Heart right ventricle (tissue), 16 donors: ENCODE measurements at regions not wholly inside any gene's neighbourhood (a gene's known extent, or its start where the extent isn't known, plus 50 kb on each side); places are given as distances from the start of the nearest gene placed in this dataset.

Source experiments
- ATAC-seq, 8 donors: fragments of 200-7000 bp; cut with Tn5 transposase; one replicate each; pipeline ENCODE4 v1.9.1; 2020; ENCODE audit warnings: mild to moderate bottlenecking in 8 of 8, moderate library complexity in 8 of 8, moderate number of reproducible peaks in 1 of 8
- DNase-seq, 2 donors: peaks; one replicate each; pipeline ENCODE4 v3.0.0-alpha.2; 2020
- H3K27ac ChIP-seq, 10 donors: fragments of 200-600 bp; sonication (generic) in 2 of 10; one replicate each; pipeline versions ENCODE4 v1.5.0 to v1.8.0; 2020 to 2022; ENCODE audit warnings: mild to moderate bottlenecking in 3 of 10
- H3K27me3 ChIP-seq, 7 donors: fragments of 200-600 bp; one replicate each; pipeline ENCODE4 v1.8.0; 2021 to 2022; ENCODE audit warnings: mild to moderate bottlenecking in 2 of 7
- H3K36me3 ChIP-seq, 9 donors: fragments of 200-600 bp; sonication (generic) in 1 of 9; one replicate each; pipeline versions ENCODE4 v1.5.0 to v1.8.0; 2020 to 2022; ENCODE audit warnings: mild to moderate bottlenecking in 2 of 9
- H3K4me1 ChIP-seq, 9 donors: fragments of 200-600 bp; sonication (generic) in 1 of 9; one replicate each; pipeline versions ENCODE4 v1.5.0 to v1.8.0; 2020 to 2022; ENCODE audit warnings: mild to moderate bottlenecking in 4 of 9
- H3K4me3 ChIP-seq, 10 donors: fragments of 200-600 bp; sonication (generic) in 2 of 10; one replicate each; pipeline versions ENCODE4 v1.5.0 to v1.8.0; 2020 to 2022; ENCODE audit warnings: mild to moderate bottlenecking in 7 of 10, moderate library complexity in 2 of 10
- H3K9me3 ChIP-seq, 11 donors: fragments of 200-600 bp in 10 of 11; sonication (generic) in 2 of 11; one replicate each; pipeline versions ENCODE4 v1.5.0 to v1.8.0; 2013 to 2022; ENCODE audit warnings: mild to moderate bottlenecking in 2 of 11, control low read depth in 1 of 11, moderate library complexity in 1 of 11
- WGBS, 2 donors: extraction: QIAGEN DNeasy Blood & Tissue Kit; methylation state at CpG; one replicate each; pipeline ENCODE4 v1.1.7; 2013; ENCODE audit warnings: inconsistent platforms in 1 of 2; 5-methylcytosine and 5-hydroxymethylcytosine counted together
- intact Hi-C, 10 donors: fragments of 100-400 bp; cut with DNase I; formaldehyde crosslinking; loops; one replicate each; pipeline versions ENCODE4 v1.11.1 to v1.14.2; 2022
- TF ChIP-seq, protein P1 (sequence below), 9 donors: fragments of 200-600 bp; sonication (generic) in 2 of 9; IDR thresholded peaks; one replicate each; pipeline versions ENCODE4 v1.5.0 to v1.8.0; 2021 to 2022; ENCODE audit warnings: antibody characterized with exemption in 9 of 9, mild to moderate bottlenecking in 5 of 9, moderate library complexity in 1 of 9
- donor health status: Arrhythmogenic right ventricular cardiomyopathy.
- donor health status: ischemic (EF 13 %, LVEDD 7.1; RV severe dilation, severe dysfunction).
- donor health status: healthy with polysubstance abuse.
- donor health status: DM: no; HTN: yes; CAD: no.
- donor health status: DM: no; HTN: no; CAD: no.
- donor health status: ischemic (EF 25% LVEDD 6.9; RV normal size, moderate dysfunction).
- donor health status: ischemic (EF 25% LVEDD 5.7; RV mildly dilated, moderate dysfunction).
- donor health status: healthy.
- donor health status: DM: yes; HTN: yes; CAD: no.
- donor health status: Ischemic cardiomyopathy.
- donor health status: ischemic (EF 35%, LVEDD 5.7; RV mildly dilated, moderate dysfunction).
- donor health status: nonischemic (EF 11% LVEDD 7.7; RV severe dilation, severe dysfunction).
- donor health status: DM: yes; HTN: yes; CAD: no.
- donor health status: PGD.
- donor health status: ischemic (EF 29% LVEDD 5.4; RV normal size, mild dysfunction).
- donor health status: nonischemic (EF 23%, LVEDD 6.1; RV moderate dilation, normal function).

DNA sequence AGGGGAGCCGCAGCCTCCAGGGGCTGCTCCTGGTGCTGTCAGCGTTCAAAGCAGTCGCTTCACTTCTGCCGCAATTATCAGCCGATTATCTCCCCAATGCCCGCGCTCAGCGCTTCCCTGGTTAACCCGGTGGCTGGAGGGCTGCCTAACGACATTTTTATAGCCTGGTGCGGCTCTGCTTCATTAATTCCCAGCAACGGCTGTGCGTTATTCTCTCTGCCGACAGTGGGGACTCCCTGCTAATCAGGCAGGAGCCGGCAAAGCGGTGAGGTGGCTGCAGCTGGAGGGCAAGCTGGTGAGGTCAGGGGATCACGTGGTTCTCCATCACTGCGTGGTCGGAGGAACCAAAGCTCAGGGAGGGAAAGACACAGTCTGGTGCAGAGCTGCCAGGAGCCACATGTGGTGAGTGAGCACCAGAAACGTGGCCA lies 62.9 kb downstream of the GLRX5 start:
- Histone ChIP-seq H3K36me3 (no peaks in the 10 kb centered on the region), H3K27ac (no peak overlapping the region), H3K9me3 (no peaks in the 10 kb centered on the region), H3K4me1 (peaks cover 0 to 4% (median 0%) of the 10 kb centered on the region in 9 donors), H3K27me3 (peaks cover 0 to 71% (median 37%) of the 10 kb centered on the region in 7 donors), H3K4me3 (no peak overlapping the region)
- DNase-seq (no peak), ATAC-seq (no peak)
- intact Hi-C loops, result no loop called here
- TF ChIP-seq, protein P1, sequence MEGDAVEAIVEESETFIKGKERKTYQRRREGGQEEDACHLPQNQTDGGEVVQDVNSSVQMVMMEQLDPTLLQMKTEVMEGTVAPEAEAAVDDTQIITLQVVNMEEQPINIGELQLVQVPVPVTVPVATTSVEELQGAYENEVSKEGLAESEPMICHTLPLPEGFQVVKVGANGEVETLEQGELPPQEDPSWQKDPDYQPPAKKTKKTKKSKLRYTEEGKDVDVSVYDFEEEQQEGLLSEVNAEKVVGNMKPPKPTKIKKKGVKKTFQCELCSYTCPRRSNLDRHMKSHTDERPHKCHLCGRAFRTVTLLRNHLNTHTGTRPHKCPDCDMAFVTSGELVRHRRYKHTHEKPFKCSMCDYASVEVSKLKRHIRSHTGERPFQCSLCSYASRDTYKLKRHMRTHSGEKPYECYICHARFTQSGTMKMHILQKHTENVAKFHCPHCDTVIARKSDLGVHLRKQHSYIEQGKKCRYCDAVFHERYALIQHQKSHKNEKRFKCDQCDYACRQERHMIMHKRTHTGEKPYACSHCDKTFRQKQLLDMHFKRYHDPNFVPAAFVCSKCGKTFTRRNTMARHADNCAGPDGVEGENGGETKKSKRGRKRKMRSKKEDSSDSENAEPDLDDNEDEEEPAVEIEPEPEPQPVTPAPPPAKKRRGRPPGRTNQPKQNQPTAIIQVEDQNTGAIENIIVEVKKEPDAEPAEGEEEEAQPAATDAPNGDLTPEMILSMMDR (IDR thresholded peaks at IDR 0.05), result no peak
- 3 to 11% methylated on average over 20 of the region's 20 CpGs for WGBS, 2 donors

DNA sequence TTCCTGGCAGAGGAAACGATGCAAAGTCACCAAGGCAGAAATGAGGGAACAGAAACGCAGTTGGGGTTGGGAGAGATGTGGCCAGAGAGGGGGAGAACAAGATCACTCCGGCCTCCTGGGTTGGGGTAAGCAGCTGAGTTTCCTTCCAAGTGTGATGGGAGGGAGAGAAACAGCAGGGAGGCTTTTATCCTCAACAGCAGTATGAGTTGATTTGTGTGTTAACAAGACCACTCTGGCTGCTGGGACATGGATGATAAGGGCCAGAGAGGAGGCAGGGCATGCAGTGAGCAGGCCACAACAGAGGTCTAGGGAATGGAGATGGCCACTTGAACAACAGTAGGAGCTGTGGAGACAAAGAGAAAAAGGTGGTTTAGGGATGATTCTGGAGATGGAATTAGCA lies 66.8 kb downstream of the GLRX5 start:
- DNase-seq, result no peak
- no peaks in the 10 kb centered on the region for H3K36me3 ChIP-seq
- H3K27me3 ChIP-seq, result peaks cover 0 to 68% (median 41%) of the 10 kb centered on the region in 7 donors
- no peak overlapping the region for H3K4me3 ChIP-seq
- H3K9me3 ChIP-seq, result no peaks in the 10 kb centered on the region
- no peak for ATAC-seq
- TF ChIP-seq, protein P1 (IDR thresholded peaks at IDR 0.05), result no peak
- intact Hi-C loops, result no loop called here
- peaks cover 0 to 4% (median 0%) of the 10 kb centered on the region in 9 donors for H3K4me1 ChIP-seq
- no peak overlapping the region for H3K27ac ChIP-seq
- 13 to 14% methylated on average over 3 of the region's 3 CpGs for WGBS, 2 donors

DNA sequence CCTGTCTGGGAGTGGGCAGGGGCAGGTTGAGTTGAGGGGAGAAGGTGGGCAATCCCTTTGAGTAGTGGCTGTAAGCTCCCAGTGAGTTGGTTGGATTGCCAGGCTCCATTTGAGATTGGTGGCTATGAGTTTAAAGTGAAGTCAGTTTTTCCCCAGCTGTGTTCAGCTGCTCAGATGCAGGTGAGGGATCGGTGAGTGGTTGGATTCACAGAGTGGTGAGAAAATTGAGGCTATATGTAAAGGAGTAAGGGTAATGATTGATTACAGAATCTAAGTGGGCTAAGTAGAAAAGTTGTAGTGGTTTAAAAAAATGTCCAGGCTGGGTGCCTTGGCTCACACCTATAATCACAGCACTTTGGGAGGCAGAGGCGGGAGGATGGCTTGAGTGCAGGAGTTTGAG lies 68.6 kb downstream of the GLRX5 start:
- H3K27me3 ChIP-seq, result peaks cover 0 to 62% (median 32%) of the 10 kb centered on the region in 7 donors
- intact Hi-C loops, result no loop called here
- TF ChIP-seq, protein P1 (IDR thresholded peaks at IDR 0.05), result no peak
- no peaks in the 10 kb centered on the region for H3K36me3 ChIP-seq
- no peaks in the 10 kb centered on the region for H3K9me3 ChIP-seq
- DNase-seq, result no peak
- no peaks in the 10 kb centered on the region for H3K4me1 ChIP-seq
- ATAC-seq, result no peak
- H3K27ac ChIP-seq, result no peak overlapping the region
- 86% methylated on average over 2 of the region's 2 CpGs for WGBS, 2 donors
- H3K4me3 ChIP-seq, result no peak overlapping the region

DNA sequence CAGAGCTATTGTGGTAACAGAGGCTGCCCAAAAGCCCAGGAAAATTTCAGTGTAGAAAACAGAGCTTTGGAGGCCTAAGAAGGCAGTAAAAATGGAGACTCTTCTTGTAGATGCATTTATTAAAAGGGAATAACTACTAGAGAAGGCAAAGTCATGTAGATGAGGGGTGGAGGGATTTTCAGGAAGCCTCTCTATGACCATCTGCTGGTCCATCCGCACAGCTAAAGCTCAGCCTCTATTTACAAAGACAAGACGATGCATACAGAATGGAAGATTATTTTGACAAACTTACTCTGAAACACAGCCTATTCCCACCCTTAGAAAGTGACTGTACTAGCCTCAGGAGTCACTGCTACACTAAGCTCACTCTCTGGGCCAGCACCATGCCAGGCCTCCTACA lies 71.4 kb downstream of the GLRX5 start:
- intact Hi-C loops, result no loop called here
- no peaks in the 10 kb centered on the region for H3K4me1 ChIP-seq
- TF ChIP-seq, protein P1 (IDR thresholded peaks at IDR 0.05), result no peak
- no peak overlapping the region for H3K27ac ChIP-seq
- no peaks in the 10 kb centered on the region for H3K9me3 ChIP-seq
- H3K36me3 ChIP-seq, result no peaks in the 10 kb centered on the region
- ATAC-seq, result no peak
- DNase-seq, result no peak
- peaks cover 0 to 60% (median 35%) of the 10 kb centered on the region in 7 donors for H3K27me3 ChIP-seq
- H3K4me3 ChIP-seq, result no peak overlapping the region
- 82 to 98% methylated on average over 2 of the region's 2 CpGs for WGBS, 2 donors
